ENCODE measurements at regions not wholly inside any gene's neighbourhood (a gene's known extent, or its start where the extent isn't known, plus 50 kb on each side); places are given as distances from the start of the nearest gene placed in this dataset.

DNA sequence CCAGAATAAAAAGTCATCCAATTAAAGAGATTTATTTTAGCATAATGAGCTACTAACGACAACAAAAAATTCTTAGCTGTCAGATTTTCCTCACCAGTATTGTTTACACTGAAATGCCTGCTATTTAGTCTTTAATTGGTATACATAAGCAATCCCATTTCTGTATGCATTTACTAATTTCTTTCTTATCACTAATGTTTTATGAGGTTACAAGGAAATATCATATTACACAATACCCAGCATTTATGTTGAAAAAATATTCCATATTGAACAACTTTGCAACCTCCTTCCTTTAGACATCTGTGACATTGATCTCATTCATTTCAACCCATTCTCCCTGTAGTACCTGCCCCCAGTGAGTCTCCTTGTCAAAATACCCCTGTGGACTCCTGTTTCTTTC is 135.4 kb downstream of the SLITRK6 start:
- no peak for DNase-seq

DNA sequence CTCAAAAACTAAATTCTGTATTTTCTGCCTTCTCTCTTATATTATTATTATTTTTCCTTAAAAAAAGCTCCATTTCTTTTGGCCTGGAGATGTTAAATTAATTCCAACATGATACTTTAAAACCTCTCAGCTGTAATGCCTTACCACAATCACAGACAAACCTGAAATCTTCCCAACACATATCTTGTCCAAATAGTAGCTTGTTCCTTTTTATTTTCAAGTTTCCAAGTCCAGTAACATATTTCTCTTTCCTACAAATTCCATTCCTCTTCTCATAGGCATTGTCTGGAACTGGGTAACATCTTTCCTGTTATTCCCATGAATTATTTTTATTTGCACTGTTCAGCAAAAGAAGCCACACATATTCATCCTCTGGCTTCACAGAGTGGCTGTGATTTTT is 137.0 kb downstream of the SLITRK6 start:
- DNase-seq: no peak

DNA sequence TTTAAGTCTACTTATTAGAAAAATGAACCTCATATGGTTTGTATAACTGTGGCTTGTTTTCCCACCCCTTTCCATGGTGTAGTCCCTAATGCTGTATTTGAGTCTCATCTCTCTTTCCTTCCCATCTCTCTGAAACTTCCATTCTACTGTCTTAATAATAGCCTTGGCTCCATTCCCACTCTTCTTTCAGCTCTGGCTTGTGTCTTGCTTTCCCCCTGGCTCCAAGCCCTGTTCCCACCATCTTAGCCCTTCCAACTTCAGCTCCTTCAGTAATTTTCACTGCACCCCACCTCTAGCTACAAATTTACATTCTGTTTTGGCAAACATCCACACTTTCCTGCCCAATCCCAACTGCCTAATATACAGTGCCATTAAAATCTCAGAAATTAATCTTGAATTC is 137.5 kb downstream of the SLITRK6 start:
- DNase-seq: no peak

DNA sequence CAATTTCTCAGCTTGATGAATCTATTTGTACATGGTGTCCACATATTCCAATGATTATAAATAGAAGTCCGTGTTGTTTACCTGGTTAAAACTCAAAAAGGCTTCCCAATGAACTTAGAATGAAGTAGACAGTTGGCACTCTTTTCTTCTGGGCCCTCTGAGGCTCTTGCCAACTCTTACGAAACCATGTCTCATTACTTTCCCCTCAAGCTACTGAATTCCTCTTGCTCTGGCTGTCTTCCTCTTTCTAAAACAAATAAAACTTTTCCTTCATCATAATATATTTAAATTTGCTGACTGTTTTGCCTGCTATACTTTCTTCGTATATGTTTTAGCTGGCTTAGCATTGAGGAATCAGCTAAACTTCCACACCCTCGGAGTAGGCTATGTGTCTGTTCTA is 139.7 kb downstream of the SLITRK6 start:
- no peak for DNase-seq

DNA sequence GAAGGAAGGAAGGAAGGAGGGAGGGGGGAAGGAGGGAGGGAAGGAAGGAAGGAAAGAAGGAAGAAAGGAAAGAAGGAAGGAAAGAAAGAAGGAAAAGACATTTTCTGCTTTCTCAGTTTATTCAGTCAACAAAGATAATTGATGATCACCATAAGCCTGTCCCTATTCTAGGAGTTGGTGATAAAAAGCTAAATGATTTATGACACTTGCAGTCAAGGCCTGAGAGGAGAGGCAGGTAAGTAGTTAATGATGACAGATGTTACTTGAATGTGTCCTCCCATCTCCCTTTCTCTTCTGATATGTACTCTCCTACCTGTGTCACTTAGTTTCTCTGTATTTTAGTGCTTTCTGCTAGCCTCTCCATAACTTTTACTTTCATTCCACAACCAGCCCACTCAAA is 141.3 kb downstream of the SLITRK6 start:
- no peak for DNase-seq

DNA sequence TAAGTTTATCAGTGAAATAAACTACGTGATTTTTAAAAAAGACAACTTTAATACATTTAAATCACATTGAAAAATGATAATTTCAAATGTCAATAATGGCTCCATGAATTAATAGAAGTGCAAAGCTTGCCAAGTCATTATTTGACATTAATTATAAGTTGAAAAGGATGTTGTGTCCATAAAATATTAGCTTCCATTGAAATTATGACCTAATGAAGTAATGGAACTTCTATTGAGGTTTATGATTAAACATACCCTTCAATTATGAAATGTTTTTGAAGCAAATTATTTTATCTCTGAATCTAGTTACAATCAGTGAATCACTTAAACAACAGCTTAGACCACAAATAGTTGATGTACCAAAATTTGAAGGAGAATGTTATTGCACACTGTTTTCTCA is 144.2 kb downstream of the SLITRK6 start:
- DNase-seq: no peak

DNA sequence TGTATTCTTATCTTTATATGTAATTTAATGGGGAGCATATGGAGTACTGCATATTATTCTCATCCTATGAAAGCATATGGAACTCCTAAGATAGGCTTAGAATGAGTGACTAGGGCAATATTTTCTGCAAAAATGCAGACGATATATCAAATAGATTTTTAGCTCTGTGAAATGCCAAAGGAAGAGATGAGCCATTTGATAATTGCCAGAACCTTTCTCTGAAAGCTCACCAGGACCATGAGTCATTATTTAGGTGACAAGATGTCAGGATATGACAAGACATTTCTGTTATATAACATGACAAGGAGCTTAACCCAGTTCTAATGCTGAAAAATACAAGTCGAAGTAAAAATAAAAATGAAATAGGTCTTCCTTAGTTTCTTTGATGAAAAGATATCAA is 145.0 kb downstream of the SLITRK6 start:
- no peak for DNase-seq

DNA sequence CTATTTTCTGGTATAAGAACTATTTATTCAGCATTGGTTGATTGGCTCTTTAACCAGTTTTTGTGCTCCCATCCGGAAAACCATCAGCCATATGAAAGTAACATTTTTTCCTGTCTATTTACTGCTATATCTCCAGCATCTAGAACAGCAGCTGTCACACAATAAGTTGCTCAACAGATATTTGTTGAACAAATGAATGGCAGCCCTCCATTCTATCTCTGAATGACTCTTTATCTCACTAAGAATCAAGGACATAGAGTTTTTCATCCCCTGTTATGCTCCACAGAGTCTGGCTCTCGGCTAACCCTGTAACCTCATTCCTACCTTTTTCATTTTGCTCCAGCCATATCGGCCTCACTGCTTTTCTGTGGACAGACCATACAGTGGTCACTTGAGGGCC is 145.5 kb downstream of the SLITRK6 start:
- no peak for DNase-seq

DNA sequence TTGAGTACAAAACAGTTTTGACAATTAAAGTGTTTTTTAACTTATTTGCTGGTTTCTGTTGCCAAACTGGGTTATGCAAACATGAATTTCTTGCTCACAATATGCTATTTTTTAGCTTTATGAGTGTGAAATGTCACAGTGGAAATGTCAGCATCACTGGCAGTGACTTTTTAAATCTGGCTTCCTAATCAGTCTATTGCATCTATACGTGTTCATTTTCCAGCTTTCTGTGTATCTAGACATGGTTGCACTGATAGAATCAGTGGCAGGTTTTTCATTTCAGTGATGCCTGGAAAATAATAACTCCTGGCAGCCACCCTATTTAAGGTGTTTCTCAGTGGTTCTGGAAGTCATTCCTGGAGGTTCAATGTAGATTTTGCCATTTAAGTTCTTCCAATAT is 146.7 kb downstream of the SLITRK6 start:
- DNase-seq: no peak

DNA sequence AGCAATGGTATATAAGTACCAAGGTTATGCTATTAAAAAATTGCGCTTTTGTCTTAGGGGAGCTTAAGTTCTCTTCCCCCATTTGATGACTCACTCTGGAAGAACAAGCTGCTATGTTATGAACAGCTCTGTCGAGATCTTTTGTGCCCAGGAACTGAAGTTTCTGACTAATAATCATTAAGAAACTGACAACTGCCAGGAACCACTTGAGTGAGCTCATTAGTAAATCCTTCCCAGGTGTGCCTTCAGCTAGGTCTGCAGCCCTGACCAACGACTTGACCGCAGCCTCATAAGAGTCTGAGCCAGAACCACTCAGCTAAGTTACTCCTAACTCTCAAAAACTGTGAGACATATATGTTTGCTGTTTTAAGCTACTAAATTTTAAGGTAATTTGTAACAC is 147.8 kb downstream of the SLITRK6 start:
- no peak for DNase-seq

DNA sequence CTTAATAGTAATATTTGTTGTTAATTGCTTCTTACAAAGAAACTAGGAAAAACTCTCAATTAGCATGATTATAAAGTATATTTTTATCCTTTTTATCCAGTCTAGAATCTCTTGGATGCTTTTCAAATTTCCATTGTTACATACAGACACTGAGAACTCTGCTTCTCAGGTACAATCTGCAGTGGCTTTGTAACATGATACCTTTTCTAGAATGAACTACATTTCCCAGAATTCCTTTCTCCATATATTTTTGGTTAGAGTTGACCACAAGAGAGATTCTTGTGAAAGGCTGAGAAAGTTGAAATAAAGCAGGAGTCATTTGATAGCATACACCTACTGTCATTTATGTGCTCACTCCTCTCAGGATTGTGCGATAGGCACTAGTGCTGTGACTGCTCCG is 148.6 kb downstream of the SLITRK6 start:
- DNase-seq: no peak

DNA sequence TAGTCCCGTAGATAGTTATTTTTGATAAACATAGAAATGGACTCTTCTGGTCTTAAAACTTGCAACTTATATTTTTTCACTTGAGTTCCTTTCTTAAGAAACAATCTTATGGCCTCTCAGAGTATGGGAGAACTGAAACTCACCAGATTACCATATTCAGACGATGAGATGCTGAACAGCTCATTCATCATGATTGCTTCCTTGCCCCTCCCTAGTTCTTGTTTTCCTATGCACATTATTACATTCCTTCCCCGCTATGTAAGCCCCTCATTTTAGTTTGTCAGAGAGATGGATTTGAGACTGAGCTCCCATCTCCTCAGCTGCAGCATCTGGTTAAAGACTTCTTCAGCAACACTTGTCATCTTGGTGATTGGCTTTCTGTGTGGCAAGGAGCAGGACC is 158.5 kb downstream of the SLITRK6 start:
- no peak for DNase-seq

DNA sequence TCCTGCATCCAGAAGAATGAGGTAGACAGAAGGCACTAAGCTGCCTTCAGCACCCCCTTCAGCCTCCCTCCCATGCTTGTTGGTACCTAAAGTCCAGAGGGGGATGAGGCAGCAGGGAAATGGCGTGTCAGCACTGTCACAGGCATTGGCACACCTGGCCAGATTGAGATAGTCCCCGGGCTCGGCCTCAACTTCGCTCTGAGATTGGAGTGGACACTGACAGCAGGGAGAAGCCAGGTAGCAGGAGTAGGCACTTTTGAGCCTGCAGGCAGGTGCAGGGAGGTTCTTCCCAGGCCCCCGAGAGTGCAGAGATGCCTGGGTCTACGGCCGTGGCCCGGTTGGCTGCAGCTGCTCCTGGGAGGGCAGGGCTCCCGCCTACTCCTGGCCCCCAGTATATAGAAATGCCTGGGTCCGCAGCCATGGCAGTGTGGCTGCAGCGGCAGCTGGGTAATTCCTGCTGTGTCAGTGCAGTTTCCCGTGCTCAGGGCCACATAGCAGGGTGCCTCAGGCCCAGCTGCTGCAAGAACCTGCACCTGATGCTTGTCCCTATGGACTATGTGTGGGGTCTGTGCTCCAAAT is 160.3 kb downstream of the SLITRK6 start:
- DNase-seq: no peak

DNA sequence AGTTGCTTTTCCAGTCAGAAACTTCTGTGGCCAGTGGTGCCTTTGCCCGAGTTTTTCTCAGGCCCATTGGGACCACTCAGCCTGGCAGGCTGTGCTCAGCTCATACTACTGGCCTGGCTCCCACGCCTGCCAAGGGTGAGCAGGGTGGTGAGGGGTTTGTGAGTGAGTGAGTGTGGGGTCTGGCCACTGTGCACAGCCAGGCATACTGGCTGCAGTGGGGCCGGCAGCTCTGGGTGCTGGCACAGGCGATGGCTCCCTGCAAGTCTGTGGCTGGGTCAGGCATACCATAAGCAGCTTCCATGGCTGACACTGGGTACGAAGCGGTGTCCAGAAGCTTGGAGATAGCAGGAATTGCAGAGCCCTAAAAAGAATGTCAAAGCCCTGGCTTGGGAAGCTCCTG is 161.0 kb downstream of the SLITRK6 start:
- DNase-seq: no peak

DNA sequence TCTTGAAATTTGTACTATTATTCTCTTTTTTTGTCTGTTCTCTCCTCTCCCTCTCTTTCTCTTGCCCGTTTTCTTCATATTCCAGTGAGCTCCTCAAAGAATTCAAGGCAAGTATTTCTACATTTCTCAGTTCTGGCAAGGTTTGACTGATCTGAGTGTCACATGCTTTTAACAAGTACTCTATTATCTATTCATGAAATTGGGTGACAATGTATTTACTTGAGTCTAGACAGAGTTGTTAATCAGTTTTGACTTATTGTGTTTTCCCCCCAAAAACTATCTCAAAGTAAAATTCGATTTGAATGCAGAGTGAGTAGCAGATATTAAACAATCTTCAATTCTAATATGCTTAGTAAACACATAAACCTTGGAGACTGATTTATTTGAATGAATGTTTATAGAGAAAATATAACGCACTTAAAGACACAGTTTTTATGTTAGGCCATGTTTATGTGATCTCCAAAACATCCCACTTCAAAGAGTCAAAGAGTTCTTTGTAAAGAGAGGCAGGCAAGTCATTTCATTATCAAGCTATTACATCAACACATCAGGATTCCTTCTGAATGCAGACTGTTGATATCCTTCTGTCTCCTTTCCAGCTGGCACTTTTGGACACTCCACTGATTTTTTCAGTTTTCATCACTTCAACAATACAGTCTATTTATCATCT is 166.6 kb downstream of the SLITRK6 start:
- DNase-seq: no peak

DNA sequence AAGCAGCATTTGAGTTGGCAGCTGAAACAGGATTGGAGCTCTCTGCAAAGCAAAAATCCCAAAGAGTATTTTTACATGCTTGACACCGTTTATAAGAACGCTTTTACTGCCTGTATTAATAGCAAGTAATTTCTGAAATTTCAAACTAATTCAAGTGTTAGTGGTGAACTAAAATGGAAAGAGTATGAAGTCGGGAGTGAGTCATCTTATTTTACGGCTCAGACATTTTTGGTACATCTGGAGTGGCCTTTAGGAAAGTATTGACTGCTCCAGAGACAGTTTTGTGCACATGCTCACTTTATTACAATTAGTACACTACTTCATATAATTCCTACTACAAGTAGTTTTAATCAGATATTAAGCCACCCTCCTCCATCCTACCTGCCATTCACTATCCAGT is 167.4 kb downstream of the SLITRK6 start:
- no peak for DNase-seq

DNA sequence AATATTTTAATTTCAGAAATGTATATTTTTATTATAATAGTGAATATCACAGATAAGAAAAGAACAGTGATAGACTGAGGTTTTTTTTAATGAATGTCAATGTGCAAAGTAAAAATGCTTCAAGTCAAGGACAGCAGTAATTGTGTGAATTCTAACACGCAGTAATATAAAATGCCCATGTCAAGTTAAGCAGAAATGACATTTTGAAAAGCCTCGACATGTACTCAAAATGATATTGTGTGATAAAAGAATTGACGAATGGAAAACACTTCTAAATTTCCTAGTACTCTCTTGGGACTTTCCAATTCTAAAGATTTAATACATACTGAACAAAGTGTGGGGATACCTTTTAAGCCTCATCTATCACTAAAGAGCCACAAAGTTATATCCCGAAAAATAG is 172.6 kb downstream of the SLITRK6 start:
- DNase-seq: no peak

DNA sequence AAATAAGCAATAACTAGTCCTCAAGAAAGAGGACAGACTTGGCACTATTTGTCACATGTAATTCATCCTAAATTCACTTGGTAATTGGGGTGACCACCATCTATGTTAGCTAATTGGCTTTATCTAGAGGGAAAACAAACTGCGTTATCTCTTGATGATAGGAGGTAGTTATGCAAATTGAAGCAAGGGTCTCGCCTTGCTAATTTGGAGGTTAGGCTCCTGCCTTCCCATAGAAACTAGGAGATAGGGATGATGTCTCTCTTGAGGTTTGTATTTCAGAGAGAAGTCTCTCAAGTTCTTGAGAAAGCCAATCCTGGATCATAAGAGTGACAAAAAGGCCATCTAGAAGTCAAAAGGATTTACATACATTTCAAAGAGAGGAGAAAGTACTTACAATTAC is 179.9 kb downstream of the SLITRK6 start:
- no peak for DNase-seq

DNA sequence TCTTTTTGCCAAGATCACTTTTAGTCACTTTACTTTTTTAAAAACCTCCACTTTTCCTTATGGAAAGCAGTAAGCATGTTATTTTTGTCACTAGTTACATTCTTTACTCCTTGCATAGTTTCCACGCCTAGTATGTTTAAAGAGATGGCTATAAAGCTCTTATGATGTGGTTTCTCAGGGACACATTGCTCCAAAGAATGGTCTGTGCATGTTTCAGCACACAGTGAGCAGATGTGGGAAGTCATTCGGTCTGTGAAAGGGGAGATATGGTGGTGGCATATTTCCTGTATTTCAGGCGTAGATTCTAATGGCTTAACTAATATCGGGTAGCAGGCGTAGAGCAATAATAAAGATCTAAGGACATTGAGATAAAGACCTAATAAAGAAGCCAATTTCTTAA is 180.7 kb downstream of the SLITRK6 start:
- no peak for DNase-seq

DNA sequence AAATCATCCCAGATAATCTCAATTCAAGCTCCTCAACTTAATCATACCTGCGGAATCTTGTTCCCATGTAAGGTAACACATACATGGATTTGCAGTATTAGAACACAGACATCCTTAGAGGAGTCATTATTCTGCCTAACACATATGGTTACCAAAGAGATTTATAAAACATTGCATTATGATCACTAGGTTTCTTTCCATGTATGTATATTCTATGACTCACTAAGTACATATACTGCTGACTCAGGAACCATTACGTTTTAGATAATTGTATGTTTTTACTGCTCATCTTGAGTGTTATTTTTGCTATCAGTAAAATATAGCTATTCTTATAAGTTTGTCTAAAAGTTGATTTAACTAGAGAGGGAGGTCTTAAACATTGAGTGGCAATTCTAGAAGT is 182.9 kb downstream of the SLITRK6 start:
- no peak for DNase-seq

DNA sequence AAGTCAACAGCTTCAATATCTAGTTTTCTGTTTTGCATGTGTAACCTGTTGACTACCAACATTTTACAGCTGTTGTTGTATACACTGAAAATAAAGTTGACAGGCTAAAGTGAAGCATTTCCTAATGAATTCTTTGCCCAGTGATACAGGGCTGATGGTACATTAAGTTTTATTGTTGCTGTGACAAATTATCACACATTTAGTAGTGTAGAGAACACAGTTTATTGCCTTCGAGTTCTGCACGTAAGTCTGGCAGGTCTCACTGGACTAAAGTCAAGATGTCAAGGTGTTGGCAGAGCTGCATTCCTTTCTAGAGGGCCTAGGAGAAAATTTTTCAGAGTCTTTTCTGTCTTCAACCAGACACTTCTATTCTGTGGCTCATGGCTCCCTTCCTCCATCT is 184.2 kb downstream of the SLITRK6 start:
- DNase-seq: no peak

DNA sequence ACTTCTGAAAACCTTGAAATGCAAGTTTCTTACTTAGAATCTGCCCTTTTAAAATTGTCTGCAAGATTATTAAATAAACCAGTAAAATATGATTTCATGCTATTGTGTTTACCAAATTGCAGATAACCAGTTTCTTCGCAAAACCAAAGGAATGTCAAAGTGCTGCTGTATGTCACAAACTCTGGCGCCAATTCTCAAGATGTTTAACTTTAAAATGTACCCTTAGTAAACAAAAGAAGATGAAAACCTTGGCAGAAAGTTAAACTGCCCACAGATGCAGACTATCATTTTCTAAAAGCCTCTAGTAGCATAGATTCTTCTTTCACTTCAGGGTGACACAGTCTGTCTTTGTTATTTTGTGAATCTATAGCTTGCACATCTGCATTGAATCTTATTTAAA is 189.2 kb downstream of the SLITRK6 start:
- DNase-seq: no peak

DNA sequence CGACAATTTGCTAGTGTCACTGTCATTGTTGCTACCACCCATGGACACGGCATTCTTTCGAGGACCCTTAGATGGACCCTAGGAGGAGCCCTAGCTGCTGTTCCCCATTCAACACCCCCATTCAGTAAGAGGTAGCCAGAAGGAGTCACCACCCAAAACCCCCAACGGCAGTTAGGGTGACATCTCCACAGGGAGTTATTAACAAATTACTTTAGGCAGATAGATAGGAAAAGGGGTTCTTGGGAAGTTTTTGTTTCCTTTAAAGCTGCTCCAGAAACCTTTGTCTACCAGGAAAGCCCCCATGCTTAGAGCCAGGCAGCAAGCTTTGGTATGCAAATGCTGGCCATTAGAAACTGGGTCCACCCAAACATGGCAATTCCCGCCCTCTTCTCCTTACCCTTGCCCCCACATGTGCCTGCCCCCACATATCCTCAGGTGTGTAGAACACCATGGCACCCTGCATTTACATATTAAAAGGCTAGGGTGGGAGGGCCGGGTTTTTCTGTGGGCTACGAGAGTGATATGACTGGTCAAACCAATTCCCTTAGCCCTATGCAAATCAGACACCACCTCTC is 190.9 kb downstream of the SLITRK6 start:
- no peak for DNase-seq

DNA sequence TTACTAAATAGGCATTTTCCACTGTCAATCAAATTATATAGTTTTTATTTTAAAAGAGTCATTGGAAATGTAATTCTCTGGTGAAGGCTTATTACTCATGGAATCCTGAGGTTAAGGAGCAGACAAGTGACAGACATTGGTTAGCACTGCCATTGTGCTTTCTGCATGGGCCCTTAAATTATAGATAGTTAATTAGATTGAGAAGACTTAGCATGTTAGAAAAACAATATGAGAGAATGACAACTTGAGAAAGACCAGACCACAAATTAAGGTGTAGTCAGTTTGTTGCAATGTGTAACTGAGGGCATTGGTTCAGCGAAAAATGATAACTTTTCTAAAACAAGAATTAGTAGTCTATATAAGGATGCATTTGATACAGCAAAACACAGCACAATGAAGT is 195.5 kb downstream of the SLITRK6 start:
- no peak for DNase-seq

DNA sequence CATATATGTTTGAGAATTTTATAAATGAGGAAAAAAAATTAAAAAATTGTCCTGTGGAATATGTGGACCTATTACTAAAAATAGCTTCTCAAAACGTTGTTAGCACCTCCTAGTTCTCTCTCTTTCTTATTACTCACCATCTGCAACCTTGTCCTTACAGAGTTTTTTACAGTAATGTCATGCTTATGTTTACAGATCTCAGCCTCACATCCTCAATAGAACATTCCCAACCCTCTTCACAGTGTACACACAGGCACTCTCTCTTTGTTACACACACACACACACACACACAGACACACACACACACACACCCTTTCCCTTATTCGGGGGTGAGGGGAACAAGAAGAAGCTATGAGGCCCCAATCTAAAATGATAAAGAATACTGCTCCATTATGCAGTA is 197.7 kb downstream of the SLITRK6 start:
- DNase-seq: no peak
